Kidney (tissue), 13 donors: ENCODE measurements at regions not wholly inside any gene's neighbourhood (a gene's known extent, or its start where the extent isn't known, plus 50 kb on each side); places are given as distances from the start of the nearest gene placed in this dataset.
"Not testable (repeated sequence)": the region's sequence is repeated elsewhere in the genome, so short reads cannot be mapped to it uniquely, and the experiment has no call there.

Experiments
- DNase-seq, 5 donors: peaks; one replicate each; pipeline ENCODE4 v3.0.0-alpha.2; 2013 to 2020
- FAIRE-seq: peaks from 2 replicates; lab custom pipeline; 2012; peaks lifted over from hg19 to GRCh38; lab: Jason Lieb, UNC
- H3K27ac ChIP-seq, 2 donors: one replicate each; pipeline ENCODE4 v1.7.0; 2013; ENCODE audit warnings: low read depth in 2 of 2, low read length in 2 of 2, inconsistent platforms in 1 of 2
- H3K27me3 ChIP-seq: one replicate; pipeline ENCODE4 v1.7.1; 2013; ENCODE audit warnings: low read length, inconsistent platforms; ENCODE audit not compliant: control insufficient read depth, insufficient read depth
- H3K36me3 ChIP-seq, 3 donors: one replicate each; pipeline versions ENCODE4 v1.7.0 to v1.7.1; 2013; ENCODE audit warnings: low read length in 3 of 3, control low read depth in 1 of 3, inconsistent platforms in 1 of 3; ENCODE audit not compliant: insufficient read depth in 3 of 3, control insufficient read depth in 2 of 3
- H3K4me1 ChIP-seq, 3 donors: one replicate each; pipeline versions ENCODE4 v1.7.0 to v1.7.1; 2013; ENCODE audit warnings: low read length in 3 of 3, inconsistent platforms in 1 of 3, low read depth in 1 of 3; ENCODE audit not compliant: control insufficient read depth in 2 of 3, insufficient read depth in 2 of 3
- H3K4me3 ChIP-seq, 3 donors: one replicate each; pipeline versions ENCODE4 v1.7.0 to v1.8.1; 2013; ENCODE audit warnings: low read length in 3 of 3, control low read depth in 1 of 3, inconsistent platforms in 1 of 3
- H3K9ac ChIP-seq, 3 donors: one replicate each; pipeline versions ENCODE4 v1.7.0 to v1.7.1; 2013; ENCODE audit warnings: low read length in 3 of 3, control low read depth in 1 of 3, inconsistent platforms in 1 of 3
- H3K9me3 ChIP-seq, 3 donors: one replicate each; pipeline versions ENCODE4 v1.7.0 to v1.7.1; 2013; ENCODE audit warnings: low read length in 3 of 3, control low read depth in 1 of 3, inconsistent platforms in 1 of 3; ENCODE audit not compliant: control insufficient read depth in 2 of 3, insufficient read depth in 1 of 3
- intact Hi-C: fragments of 100-400 bp; cut with DNase I; formaldehyde crosslinking; loops from one replicate; pipeline ENCODE4 v1.11.1; 2022
- TF ChIP-seq, protein P1 (sequence below): IDR thresholded peaks from 3 replicates; pipeline ENCODE4 v1.5.1; 2012; ENCODE audit warnings: mild to moderate bottlenecking, moderate library complexity, borderline replicate concordance; ENCODE audit not compliant: insufficient read depth; ENCODE audit errors: extremely low read depth
- donor health status: control.
- donor health status: control.
- donor health status: control.
- donor health status: control.
- donor health status: control.
- donor health status: DM: yes; HTN: yes; CAD: no.
- donor health status: Normal renal cell carcinoma (clear cell type).

DNA sequence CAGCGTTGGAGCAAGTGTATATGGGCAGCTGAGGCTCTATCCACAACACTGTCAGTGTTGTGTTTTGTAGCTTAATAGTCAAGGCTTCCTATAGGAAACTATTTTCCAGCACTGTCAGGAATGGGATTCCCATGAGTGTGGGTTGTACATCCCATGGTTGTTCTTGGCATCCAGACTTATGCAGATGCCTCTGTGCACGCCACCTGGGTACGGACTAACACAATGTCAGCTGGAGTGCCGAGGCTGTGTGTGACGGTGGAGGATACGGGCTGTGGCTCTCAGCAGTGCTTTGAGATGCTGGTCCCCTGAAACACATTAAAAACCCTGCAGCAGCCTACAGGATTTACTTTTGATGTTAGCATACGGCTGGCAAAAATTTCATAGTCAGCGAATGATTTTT, 350.0 kb downstream of the ACTR3B start:
- H3K27me3 ChIP-seq: no peaks in the 10 kb centered on the region
- no peak for DNase-seq
- intact Hi-C loops: no loop called here
- FAIRE-seq: no peak
- no peak overlapping the region for H3K4me3 ChIP-seq
- H3K9me3 ChIP-seq: no peaks in the 10 kb centered on the region
- H3K27ac ChIP-seq: no peak overlapping the region
- no peaks in the 10 kb centered on the region for H3K4me1 ChIP-seq
- H3K9ac ChIP-seq: no peak overlapping the region
- no peaks in the 10 kb centered on the region for H3K36me3 ChIP-seq
- TF ChIP-seq, protein P1, sequence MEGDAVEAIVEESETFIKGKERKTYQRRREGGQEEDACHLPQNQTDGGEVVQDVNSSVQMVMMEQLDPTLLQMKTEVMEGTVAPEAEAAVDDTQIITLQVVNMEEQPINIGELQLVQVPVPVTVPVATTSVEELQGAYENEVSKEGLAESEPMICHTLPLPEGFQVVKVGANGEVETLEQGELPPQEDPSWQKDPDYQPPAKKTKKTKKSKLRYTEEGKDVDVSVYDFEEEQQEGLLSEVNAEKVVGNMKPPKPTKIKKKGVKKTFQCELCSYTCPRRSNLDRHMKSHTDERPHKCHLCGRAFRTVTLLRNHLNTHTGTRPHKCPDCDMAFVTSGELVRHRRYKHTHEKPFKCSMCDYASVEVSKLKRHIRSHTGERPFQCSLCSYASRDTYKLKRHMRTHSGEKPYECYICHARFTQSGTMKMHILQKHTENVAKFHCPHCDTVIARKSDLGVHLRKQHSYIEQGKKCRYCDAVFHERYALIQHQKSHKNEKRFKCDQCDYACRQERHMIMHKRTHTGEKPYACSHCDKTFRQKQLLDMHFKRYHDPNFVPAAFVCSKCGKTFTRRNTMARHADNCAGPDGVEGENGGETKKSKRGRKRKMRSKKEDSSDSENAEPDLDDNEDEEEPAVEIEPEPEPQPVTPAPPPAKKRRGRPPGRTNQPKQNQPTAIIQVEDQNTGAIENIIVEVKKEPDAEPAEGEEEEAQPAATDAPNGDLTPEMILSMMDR: no peak

DNA sequence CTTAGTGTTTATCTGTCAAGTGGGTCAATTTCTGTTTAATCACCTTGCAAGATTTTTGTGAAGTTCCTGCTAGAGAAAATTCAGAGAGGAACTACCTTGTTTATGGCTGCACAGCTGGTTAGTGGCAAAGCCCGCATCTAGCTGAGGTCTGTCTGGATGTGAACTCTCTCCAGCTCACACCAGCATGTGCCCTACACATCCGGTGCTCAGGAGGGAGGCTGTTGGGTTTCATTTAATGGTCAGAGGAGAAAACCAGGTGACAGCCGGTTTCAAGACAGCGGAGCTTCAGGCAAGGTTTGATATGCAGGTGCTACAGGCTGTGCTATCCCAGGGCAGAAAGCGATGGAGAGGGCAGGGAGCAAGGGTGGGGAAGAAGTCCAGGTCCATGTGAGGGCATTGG, 351.1 kb downstream of the ACTR3B start:
- FAIRE-seq: no peak
- Histone ChIP-seq H3K36me3 (no peaks in the 10 kb centered on the region), H3K27ac (no peak overlapping the region), H3K4me1 (no peaks in the 10 kb centered on the region), H3K4me3 (no peak overlapping the region), H3K9me3 (no peaks in the 10 kb centered on the region), H3K9ac (no peak overlapping the region), H3K27me3 (no peaks in the 10 kb centered on the region)
- intact Hi-C loops: no loop called here
- no peak for DNase-seq
- TF ChIP-seq, protein P1: no peak

DNA sequence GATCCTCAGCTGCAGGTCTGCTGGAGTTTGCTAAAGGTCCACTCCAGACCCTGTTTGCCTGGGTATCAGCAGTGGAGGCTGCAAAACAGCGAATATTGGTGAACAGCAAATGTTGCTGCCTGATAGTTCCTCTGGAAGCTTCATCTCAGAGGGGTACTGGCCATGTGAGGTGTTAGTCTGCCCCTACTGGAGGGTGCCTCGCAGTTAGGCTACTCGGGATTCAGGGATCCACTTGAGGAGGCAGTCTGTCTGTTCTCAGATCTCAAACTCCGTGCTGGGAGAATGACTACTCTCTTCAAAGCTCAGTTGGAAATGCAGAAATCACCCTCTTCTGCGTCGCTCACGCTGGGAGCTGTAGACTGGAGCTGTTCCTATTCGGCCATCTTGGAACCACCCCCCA, 362.7 kb downstream of the ACTR3B start:
- H3K9ac ChIP-seq, H3K27me3 ChIP-seq, FAIRE-seq, H3K4me1 ChIP-seq, H3K4me3 ChIP-seq, H3K27ac ChIP-seq, H3K36me3 ChIP-seq, intact Hi-C loops, H3K9me3 ChIP-seq, DNase-seq: not testable (repeated sequence)

DNA sequence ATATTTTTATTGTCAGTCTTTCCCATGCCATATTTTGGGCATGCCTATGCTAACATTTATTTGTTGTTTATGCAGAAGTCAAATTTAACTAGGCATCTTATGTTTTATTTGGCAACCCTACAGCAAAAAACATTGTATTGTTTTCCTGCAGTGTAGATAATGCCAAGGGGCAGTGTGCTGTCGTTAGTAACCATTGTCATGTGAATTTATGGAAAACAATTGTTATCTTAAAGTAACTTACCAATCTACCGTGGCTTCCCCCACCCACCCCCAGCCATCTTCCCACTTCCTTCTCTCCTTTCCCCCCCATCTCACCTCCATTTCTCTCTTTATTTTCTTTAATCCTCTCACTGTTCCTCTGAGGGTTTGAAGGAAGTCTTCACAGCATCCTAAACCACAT, 370.5 kb downstream of the ACTR3B start:
- no peaks in the 10 kb centered on the region for H3K27me3 ChIP-seq
- no peak overlapping the region for H3K27ac ChIP-seq
- TF ChIP-seq, protein P1: no peak
- H3K4me3 ChIP-seq: no peak overlapping the region
- H3K4me1 ChIP-seq: no peaks in the 10 kb centered on the region
- intact Hi-C loops: no loop called here
- FAIRE-seq (no peak), DNase-seq (no peak)
- H3K9ac ChIP-seq: no peak overlapping the region
- H3K9me3 ChIP-seq: peaks cover 0 to 2% (median 0%) of the 10 kb centered on the region in 3 donors
- no peaks in the 10 kb centered on the region for H3K36me3 ChIP-seq
